PC-9 (cell line): ENCODE measurements at regions not wholly inside any gene's neighbourhood (a gene's known extent, or its start where the extent isn't known, plus 50 kb on each side); places are given as distances from the start of the nearest gene placed in this dataset.

Source experiments
- CTCF ChIP-seq: fragments of 200-600 bp; sonication (generic); conservative IDR thresholded peaks from 2 replicates; pipeline ENCODE4 v1.6.1; 2017; ENCODE audit warnings: mixed run types, antibody characterized with exemption, mild to moderate bottlenecking, moderate library complexity
- EZH2 ChIP-seq: fragments of 200-600 bp; sonication (generic); IDR thresholded peaks from 2 replicates; pipeline ENCODE4 v1.8.0; 2017; ENCODE audit warnings: antibody characterized with exemption, low read depth

GRCh38 chr7:83882551-83882950, 233.6 kb upstream of the SEMA3E start:
- TF ChIP-seq CTCF (no peak), EZH2 (no peak)
